Spleen (tissue), 11 donors: ENCODE measurements at regions not wholly inside any gene's neighbourhood (a gene's known extent, or its start where the extent isn't known, plus 50 kb on each side); places are given as distances from the start of the nearest gene placed in this dataset.

Experiments
- DNase-seq: peaks from one replicate; pipeline ENCODE4 v3.0.0-alpha.2; 2020
- H3K27ac ChIP-seq, 8 donors: fragments of 200-600 bp; sonication (generic) in 7 of 8; 1 replicate in 4 of 8; 2 replicates in 4 of 8; pipeline versions ENCODE4 v1.5.0 to v1.8.0; 2016 to 2021; ENCODE audit warnings: inconsistent platforms in 4 of 8, mild to moderate bottlenecking in 4 of 8, moderate library complexity in 1 of 8
- H3K27me3 ChIP-seq, 7 donors: fragments of 200-600 bp; sonication (generic) in 6 of 7; replicated peaks in 1 of 7; 1 replicate in 4 of 7; 2 replicates in 3 of 7; pipeline versions ENCODE4 v1.5.0 to v1.8.0; 2016 to 2021; ENCODE audit warnings: inconsistent platforms in 3 of 7, mild to moderate bottlenecking in 1 of 7
- H3K36me3 ChIP-seq, 6 donors: fragments of 200-600 bp; sonication (generic) in 5 of 6; 1 replicate in 4 of 6; 2 replicates in 2 of 6; pipeline versions ENCODE4 v1.5.0 to v1.8.0; 2016 to 2021; ENCODE audit warnings: inconsistent platforms in 2 of 6
- H3K4me1 ChIP-seq, 6 donors: fragments of 200-600 bp; sonication (generic) in 5 of 6; 1 replicate in 3 of 6; 2 replicates in 3 of 6; pipeline versions ENCODE4 v1.5.0 to v1.8.0; 2016 to 2021; ENCODE audit warnings: inconsistent platforms in 3 of 6
- H3K4me3 ChIP-seq, 8 donors: fragments of 200-600 bp; sonication (generic) in 7 of 8; 1 replicate in 4 of 8; 2 replicates in 4 of 8; pipeline versions ENCODE4 v1.5.0 to v1.8.0; 2016 to 2021; ENCODE audit warnings: inconsistent platforms in 4 of 8, mild to moderate bottlenecking in 4 of 8, moderate library complexity in 2 of 8
- H3K9me3 ChIP-seq, 8 donors: fragments of 200-600 bp; sonication (generic) in 7 of 8; 1 replicate in 4 of 8; 2 replicates in 4 of 8; pipeline versions ENCODE4 v1.5.0 to v1.8.0; 2016 to 2021; ENCODE audit warnings: inconsistent platforms in 4 of 8
- POLR2A ChIP-seq, 3 donors: fragments of 450-650 bp; IDR thresholded peaks; one replicate each; pipeline ENCODE4 v1.5.1; 2017; ENCODE audit warnings: antibody characterized with exemption in 3 of 3, mild to moderate bottlenecking in 1 of 3
- POLR2AphosphoS5 ChIP-seq, 3 donors: sonication (generic); formaldehyde crosslinking; IDR thresholded peaks; one replicate each; pipeline ENCODE4 v1.5.1; 2017; ENCODE audit warnings: antibody characterized with exemption in 3 of 3
- WGBS, 5 donors: extraction: QIAGEN DNeasy Blood & Tissue Kit in 3 of 5; methylation state at CpG; one replicate each; pipeline versions ENCODE4 v1.1.5 to v1.1.7; 2013 to 2018; 5-methylcytosine and 5-hydroxymethylcytosine counted together
- intact Hi-C: fragments of 100-400 bp; cut with DNase I; formaldehyde crosslinking; loops from one replicate; pipeline ENCODE4 v1.15.0; 2023; ENCODE audit warnings: low total_unique reads
- TF ChIP-seq, protein P1 (sequence below), 11 experiments: fragments of 200-600 bp in 7 of 11; fragments of 450-650 bp in 4 of 11; sonication (generic) in 4 of 11; IDR thresholded peaks in 8 of 11; conservative IDR thresholded peaks in 3 of 11; 1 replicate in 7 of 11; 2 replicates in 4 of 11; pipeline versions ENCODE4 v1.4.0 to v1.8.0; 2016 to 2021; ENCODE audit warnings: antibody characterized with exemption in 11 of 11, inconsistent platforms in 4 of 11, mild to moderate bottlenecking in 1 of 11
- donor health status: healthy with polysubstance abuse.
- donor health status: DM: no; HTN: no; CAD: no; lungs with moderate emphysema.
- donor health status: DM: no; HTN: no; CAD: no.
- donor health status: Bipolar disorder and iron deficiency.
- donor health status: healthy.
- donor health status: DM: no; HTN: no; CAD: no.
- donor health status: DM: yes; HTN: yes; CAD: no.

DNA sequence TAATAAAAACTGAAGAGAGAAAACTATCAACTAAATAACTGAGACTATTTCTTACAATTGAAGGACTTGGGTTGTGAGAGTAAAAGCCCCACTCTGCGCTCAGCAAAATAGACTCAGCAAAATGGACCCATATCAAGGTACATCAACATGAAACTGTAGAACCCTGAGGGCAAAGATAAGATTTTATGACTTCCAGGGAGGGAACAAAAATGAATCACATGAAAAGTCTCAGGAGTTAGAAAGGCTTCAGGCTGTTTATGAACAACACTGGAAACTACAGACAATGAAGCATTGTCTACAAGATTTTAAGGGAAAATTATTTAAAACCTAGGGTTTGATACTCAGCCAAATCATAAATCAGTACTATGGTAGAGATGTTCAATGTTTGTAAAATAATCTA is 434.3 kb downstream of the PTPRC start:
- Histone ChIP-seq H3K4me1 (no peaks in the 10 kb centered on the region), H3K4me3 (no peak overlapping the region), H3K9me3 (no peaks in the 10 kb centered on the region), H3K27me3 (no peaks in the 10 kb centered on the region), H3K27ac (no peak overlapping the region), H3K36me3 (no peaks in the 10 kb centered on the region)
- intact Hi-C loops: no loop called here
- no peak for DNase-seq
- 91 to 100% (median 98%) methylated on average over 1 of the region's 1 CpG for WGBS, 5 donors
- TF ChIP-seq, protein P1, sequence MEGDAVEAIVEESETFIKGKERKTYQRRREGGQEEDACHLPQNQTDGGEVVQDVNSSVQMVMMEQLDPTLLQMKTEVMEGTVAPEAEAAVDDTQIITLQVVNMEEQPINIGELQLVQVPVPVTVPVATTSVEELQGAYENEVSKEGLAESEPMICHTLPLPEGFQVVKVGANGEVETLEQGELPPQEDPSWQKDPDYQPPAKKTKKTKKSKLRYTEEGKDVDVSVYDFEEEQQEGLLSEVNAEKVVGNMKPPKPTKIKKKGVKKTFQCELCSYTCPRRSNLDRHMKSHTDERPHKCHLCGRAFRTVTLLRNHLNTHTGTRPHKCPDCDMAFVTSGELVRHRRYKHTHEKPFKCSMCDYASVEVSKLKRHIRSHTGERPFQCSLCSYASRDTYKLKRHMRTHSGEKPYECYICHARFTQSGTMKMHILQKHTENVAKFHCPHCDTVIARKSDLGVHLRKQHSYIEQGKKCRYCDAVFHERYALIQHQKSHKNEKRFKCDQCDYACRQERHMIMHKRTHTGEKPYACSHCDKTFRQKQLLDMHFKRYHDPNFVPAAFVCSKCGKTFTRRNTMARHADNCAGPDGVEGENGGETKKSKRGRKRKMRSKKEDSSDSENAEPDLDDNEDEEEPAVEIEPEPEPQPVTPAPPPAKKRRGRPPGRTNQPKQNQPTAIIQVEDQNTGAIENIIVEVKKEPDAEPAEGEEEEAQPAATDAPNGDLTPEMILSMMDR (IDR thresholded peaks at IDR 0.05 in 8 of 11, conservative IDR thresholded peaks at IDR 0.05 in 3 of 11): no peak
- TF ChIP-seq POLR2A (IDR thresholded peaks at IDR 0.05) (no peak), POLR2AphosphoS5 (IDR thresholded peaks at IDR 0.05) (no peak)

DNA sequence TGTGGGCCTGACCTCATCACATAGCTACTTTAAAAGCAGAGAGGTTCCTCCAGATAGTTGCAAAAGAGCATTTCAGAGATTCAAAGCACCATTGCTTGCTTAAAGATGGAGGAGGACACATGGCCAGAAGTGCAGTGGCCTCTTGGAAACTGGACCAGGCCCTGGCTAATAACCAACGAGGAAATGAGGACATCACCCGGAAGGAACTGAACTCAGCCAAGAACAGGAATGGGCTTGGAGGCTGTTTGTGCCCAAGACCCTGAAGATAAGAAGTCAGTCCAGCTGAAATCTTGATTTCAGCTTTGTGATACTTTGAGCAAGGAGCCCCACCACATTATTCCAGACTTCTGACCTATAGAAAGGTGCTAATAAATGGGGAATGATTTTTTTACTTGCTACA is 437.0 kb downstream of the PTPRC start:
- Histone ChIP-seq H3K27ac (no peak overlapping the region), H3K4me1 (no peaks in the 10 kb centered on the region), H3K27me3 (no peaks in the 10 kb centered on the region), H3K4me3 (no peak overlapping the region), H3K36me3 (no peaks in the 10 kb centered on the region), H3K9me3 (no peaks in the 10 kb centered on the region)
- intact Hi-C loops: no loop called here
- 50 to 76% (median 53%) methylated on average over 2 of the region's 2 CpGs for WGBS, 5 donors
- TF ChIP-seq, protein P1 (IDR thresholded peaks at IDR 0.05 in 8 of 11, conservative IDR thresholded peaks at IDR 0.05 in 3 of 11): no peak
- TF ChIP-seq POLR2A (IDR thresholded peaks at IDR 0.05) (no peak), POLR2AphosphoS5 (IDR thresholded peaks at IDR 0.05) (no peak)
- DNase-seq: no peak

DNA sequence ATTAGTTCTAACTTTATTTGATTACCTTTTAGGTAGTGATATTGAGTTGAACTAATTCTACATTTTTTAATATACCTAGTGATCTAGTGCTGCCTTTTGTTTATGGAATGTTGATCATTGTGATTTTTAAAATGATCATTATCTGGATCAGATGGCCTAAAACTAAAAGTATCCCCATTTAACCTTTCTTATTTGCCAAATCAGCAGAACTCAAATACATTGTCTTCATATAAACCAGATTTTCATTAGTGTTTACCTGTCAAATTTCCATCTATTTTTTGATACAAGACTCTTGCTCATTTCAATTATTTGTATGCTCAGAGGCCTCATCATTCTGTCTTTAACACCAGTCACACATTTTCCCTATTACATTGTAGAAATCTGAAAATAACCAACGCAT is 441.2 kb downstream of the PTPRC start:
- no peak for DNase-seq
- TF ChIP-seq POLR2AphosphoS5 (IDR thresholded peaks at IDR 0.05) (no peak), POLR2A (IDR thresholded peaks at IDR 0.05) (no peak)
- TF ChIP-seq, protein P1 (IDR thresholded peaks at IDR 0.05 in 8 of 11, conservative IDR thresholded peaks at IDR 0.05 in 3 of 11): no peak
- no peak overlapping the region for H3K4me3 ChIP-seq
- intact Hi-C loops: no loop called here
- 91 to 100% (median 95%) methylated on average over 1 of the region's 1 CpG for WGBS, 5 donors
- no peaks in the 10 kb centered on the region for H3K27me3 ChIP-seq
- H3K27ac ChIP-seq: no peak overlapping the region
- no peaks in the 10 kb centered on the region for H3K9me3 ChIP-seq
- H3K4me1 ChIP-seq: peaks cover 0 to 3% (median 0%) of the 10 kb centered on the region in 6 donors
- no peaks in the 10 kb centered on the region for H3K36me3 ChIP-seq

DNA sequence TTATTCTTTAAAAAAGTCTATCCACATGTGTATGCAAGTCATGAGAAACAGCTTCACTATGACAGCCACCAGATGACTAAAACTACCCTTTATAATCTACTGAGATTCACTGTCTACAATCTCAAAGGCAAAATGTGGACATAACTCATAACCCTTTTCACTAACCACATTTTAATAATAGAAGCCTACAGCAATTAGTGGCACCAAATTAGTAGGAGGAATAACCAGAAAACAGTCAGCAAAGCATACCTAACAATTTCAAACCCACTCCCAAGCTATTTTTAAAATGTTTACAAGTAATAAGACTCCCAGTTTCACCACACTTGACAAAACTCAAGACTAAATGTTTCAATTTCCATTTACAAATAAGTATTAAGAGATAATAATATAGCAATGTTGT is 442.9 kb downstream of the PTPRC start:
- H3K27ac ChIP-seq: no peak overlapping the region
- DNase-seq: no peak
- H3K36me3 ChIP-seq: no peaks in the 10 kb centered on the region
- peaks cover 0 to 3% (median 0%) of the 10 kb centered on the region in 6 donors for H3K4me1 ChIP-seq
- no peaks in the 10 kb centered on the region for H3K27me3 ChIP-seq
- intact Hi-C loops: no loop called here
- H3K4me3 ChIP-seq: no peak overlapping the region
- TF ChIP-seq POLR2AphosphoS5 (IDR thresholded peaks at IDR 0.05) (no peak), POLR2A (IDR thresholded peaks at IDR 0.05) (no peak)
- TF ChIP-seq, protein P1 (IDR thresholded peaks at IDR 0.05 in 8 of 11, conservative IDR thresholded peaks at IDR 0.05 in 3 of 11): no peak
- no peaks in the 10 kb centered on the region for H3K9me3 ChIP-seq
